ENCODE measurements at regions not wholly inside any gene's neighbourhood (a gene's known extent, or its start where the extent isn't known, plus 50 kb on each side); places are given as distances from the start of the nearest gene placed in this dataset.

GRCh38 chr3:10651506-10651905, 146.1 kb upstream of the ATP2B2 start:
- TF ChIP-seq CREB5 (CRISPR knock-in tag; IDR thresholded peaks at IDR 0.05; ENCODE audit: low read depth), result no peak
- TF ChIP-seq ZNF70 (CRISPR knock-in tag; IDR thresholded peaks at IDR 0.05), result no peak
- no peak for TF ChIP-seq PATZ1 (CRISPR knock-in tag; IDR thresholded peaks at IDR 0.05; ENCODE audit: borderline replicate concordance)
- no peak for TF ChIP-seq ZFP30 (CRISPR knock-in tag; IDR thresholded peaks at IDR 0.05)
- no peak for TF ChIP-seq ARNTL (CRISPR knock-in tag; IDR thresholded peaks at IDR 0.05; ENCODE audit: borderline replicate concordance, low read depth)
- TF ChIP-seq BACH2 (CRISPR knock-in tag; IDR thresholded peaks at IDR 0.05; ENCODE audit: borderline replicate concordance), result no peak
- TF ChIP-seq CSRNP3 (CRISPR knock-in tag; IDR thresholded peaks at IDR 0.05), result no peak
- no peak for TF ChIP-seq ISL1 (CRISPR knock-in tag; IDR thresholded peaks at IDR 0.05)
- TF ChIP-seq ZNF8 (CRISPR knock-in tag; IDR thresholded peaks at IDR 0.05), result no peak
- no peak for TF ChIP-seq ZFP3 (CRISPR knock-in tag; IDR thresholded peaks at IDR 0.05)
- no peak for TF ChIP-seq CSDC2 (CRISPR knock-in tag; IDR thresholded peaks at IDR 0.05)
- TF ChIP-seq RARB (CRISPR knock-in tag; IDR thresholded peaks at IDR 0.05), result no peak
